ENCODE measurements at regions not wholly inside any gene's neighbourhood (a gene's known extent, or its start where the extent isn't known, plus 50 kb on each side); places are given as distances from the start of the nearest gene placed in this dataset.
A peak's percentile ranks its signal among the peaks of the same experiment; 100 is the strongest.

GRCh38 chr15:99921101-99921500, 187.9 kb upstream of the LYSMD4 start:
- DNase-seq, result no peak

- no peak for DNase-seq
These were observed 184.8 kb upstream of the LYSMD4 start for GRCh38 chr15:99918072-99918471.

DNA sequence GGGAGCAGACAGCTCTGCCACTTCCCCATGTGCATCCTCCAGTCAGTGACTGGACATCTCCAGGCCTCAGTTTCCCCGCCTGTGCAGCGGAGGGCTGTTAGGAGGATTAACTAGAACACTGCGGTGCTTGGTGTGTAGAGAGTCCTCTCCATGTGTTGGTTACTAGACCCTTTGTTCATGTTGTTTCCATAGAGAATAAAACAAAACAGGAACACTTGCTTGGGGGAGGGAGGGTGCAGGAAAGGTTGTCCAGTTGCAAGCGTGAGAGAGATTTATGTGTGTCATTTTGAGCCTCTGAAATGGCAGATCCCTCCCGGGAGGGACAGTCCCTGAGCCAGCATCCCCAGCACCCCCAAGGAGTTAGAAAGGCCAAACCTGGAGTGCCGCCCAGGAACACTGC, 184.0 kb upstream of the LYSMD4 start:
- DNase-seq, result no peak

- no peak for DNase-seq
These were observed 183.5 kb upstream of the LYSMD4 start for GRCh38 chr15:99916668-99917223.

- DNase-seq, result no peak
These were observed 181.5 kb upstream of the LYSMD4 start for GRCh38 chr15:99914723-99915122.

GRCh38 chr15:99911816-99912215, 178.6 kb upstream of the LYSMD4 start:
- no peak for DNase-seq

DNA sequence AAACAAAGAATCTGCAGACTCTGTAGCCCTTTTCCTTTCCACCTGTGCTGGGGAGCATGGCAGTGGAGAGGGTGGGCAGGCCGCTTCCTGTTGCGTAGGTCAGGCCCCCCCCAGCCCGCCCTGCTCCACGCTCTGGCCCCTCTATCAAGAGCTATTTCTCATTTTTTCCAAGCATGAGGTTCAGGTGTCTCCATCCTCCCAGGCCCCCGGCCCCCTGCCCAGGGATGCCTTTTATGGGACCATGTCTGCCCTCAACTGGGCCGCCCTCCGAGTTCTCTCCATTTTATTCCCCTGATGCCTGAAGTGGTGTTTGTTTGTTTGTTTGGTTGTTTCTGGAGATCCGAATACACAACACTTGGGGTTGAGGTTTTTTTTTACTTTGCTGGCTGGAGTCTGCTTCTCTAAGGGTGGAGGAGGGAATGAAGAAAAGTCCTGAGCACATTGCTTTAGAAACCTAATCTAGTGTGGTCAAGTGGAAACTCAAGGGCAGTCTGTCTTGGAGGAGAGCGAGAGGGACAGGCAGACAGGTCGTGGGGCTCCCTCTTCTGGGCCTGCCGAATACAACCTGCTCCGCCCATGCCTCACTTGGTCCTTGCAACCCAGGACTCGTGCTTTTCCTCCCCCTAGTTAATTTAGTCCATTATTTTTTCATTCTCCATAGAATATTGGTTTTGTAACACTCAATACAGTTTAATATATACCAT, 176.5 kb upstream of the LYSMD4 start:
- DNase-seq, result peak; percentile 32

GRCh38 chr15:99907698-99908097, 174.5 kb upstream of the LYSMD4 start:
- DNase-seq, result no peak

- DNase-seq, result no peak
These were observed 173.6 kb upstream of the LYSMD4 start for GRCh38 chr15:99906793-99907192.

DNA sequence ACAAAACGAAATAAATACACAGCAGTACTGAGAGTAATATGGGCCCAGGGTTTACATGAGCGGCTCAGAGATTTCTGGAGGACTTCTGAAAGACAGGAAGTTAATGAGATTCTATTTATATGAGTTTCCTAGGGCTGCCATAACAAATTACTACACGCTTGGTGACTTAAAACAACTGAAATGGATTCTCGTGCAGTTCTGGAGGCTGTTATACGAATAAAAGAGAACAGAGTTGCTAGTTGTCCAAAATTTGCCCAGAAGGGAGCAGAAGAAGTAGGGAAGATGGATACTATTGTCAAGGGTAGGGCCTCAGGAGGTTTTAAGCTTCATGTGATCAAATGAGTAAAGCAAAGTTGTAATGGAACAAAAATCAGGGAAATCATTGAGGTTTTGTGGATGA, 173.1 kb upstream of the LYSMD4 start:
- DNase-seq, result no peak

- DNase-seq, result no peak
These were observed 169.2 kb upstream of the LYSMD4 start for GRCh38 chr15:99902248-99902928.

- DNase-seq, result no peak
These were observed 162.7 kb upstream of the LYSMD4 start for GRCh38 chr15:99895956-99896311.

- DNase-seq, result no peak
These were observed 162.1 kb upstream of the LYSMD4 start for GRCh38 chr15:99895189-99895955.

- DNase-seq, result no peak
These were observed 145.6 kb upstream of the LYSMD4 start for GRCh38 chr15:99878835-99879234.

- no peak for DNase-seq
These were observed 140.2 kb upstream of the LYSMD4 start for GRCh38 chr15:99873451-99873850.

GRCh38 chr15:99863550-99864198, 130.4 kb upstream of the LYSMD4 start:
- no peak for DNase-seq

DNA sequence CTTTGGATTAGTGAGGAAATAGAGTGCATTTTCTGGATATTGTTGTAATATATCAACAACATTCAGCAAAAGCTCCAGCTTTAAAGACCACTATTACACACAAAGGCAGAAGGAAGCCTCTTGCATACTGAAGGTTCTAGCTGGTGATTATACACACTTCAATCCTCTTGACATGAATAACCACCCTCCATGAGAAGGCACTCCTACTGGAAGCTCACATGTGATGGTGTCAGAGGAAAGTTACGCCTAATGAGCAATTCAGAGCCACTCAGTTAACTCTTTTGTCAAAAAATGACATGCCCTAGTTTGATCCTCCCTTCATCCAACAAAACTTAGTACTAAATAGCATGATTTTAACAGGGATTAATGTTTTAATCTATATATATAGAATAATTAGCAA, 124.6 kb upstream of the LYSMD4 start:
- DNase-seq, result peak; percentile 46

GRCh38 chr15:99850517-99850916, 117.3 kb upstream of the LYSMD4 start:
- no peak for DNase-seq

DNA sequence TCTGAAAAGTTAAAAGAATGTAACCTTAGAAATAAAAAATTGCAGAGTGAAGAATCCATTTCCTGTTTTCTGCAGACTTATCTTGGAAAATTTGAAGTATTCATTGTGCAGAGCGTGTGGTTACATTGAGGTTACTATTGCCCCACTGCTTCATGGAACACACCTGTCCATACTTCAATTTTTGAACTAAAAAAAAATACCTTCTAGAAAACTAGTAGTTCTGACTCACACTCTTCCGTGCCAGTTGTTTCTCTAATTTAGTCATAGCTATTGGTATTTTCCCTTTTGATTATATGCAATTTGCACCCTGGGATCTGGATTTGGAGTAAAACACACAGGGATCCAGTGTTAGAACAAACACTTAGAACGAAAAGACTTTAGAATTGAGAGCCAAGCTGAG, 111.8 kb upstream of the LYSMD4 start:
- DNase-seq, result peak; percentile 57

DNA sequence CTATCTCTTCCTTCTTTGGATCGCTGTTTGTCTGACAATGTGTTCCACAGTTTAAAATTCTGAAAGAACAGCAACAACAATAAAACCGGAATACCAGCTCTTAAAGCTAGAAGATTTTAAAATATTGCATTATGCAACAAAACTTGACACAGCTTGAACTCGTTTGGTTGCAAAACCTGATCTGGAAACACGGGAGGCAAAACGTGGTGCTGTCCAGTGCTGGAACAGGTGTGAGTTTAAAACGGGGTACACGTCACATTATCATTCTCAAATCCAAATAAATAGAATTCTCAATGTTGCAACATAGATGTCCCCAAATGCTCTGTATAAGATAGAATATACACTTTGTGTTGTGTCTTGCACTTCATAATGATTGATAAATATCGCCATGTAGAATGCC, 110.9 kb upstream of the LYSMD4 start:
- DNase-seq, result no peak

- no peak for DNase-seq
These were observed 108.8 kb upstream of the LYSMD4 start for GRCh38 chr15:99842071-99842470.

GRCh38 chr15:99826157-99826780, 93.0 kb upstream of the LYSMD4 start:
- DNase-seq, result no peak

DNA sequence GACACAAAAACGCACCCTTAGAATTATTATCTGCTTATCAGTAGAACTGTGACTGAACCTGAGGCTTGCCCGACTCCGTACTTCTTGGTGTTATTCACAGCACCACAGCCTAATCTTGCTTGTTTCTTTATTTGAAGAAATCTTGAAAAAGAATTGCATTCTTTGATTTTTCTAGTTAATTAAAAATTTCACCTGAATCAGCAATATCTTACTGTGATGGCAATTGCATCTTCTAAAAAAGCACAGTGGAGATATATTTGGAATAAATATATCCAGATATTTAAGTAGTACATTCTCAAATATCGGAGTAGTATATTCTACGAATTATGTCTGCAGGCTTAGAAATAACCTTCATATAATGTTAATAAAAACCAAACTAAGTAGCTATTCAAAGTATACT, 90.1 kb upstream of the LYSMD4 start:
- DNase-seq, result no peak

All from DMS53 (cell line).